ENCODE measurements at regions not wholly inside any gene's neighbourhood (a gene's known extent, or its start where the extent isn't known, plus 50 kb on each side); places are given as distances from the start of the nearest gene placed in this dataset.

GRCh38 chr4:147425019-147425418, 55.9 kb upstream of the EDNRA start:
- no peak for DNase-seq (ENCODE audit: low spot score)

DNA sequence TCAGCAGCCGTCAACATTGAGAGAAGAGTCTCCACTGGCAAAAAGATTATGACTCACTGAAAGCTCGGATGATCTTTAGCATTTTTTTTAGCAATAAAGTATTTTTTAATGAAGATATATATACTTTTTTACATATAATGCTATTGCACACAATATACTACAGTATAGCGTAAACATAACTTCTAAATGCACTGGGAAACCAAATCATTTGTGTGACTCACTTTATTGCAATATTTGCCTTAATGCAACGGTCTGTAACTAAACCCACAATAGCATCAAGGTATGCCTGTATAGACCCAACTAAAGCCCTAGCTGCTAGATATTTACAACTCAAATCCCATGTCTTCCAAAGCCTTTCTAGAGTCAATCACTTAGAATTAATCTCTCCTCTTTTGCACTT, 52.3 kb upstream of the EDNRA start:
- DNase-seq (ENCODE audit: low spot score): no peak

- DNase-seq (ENCODE audit: low spot score): no peak
Observed at GRCh38 chr4:147430111-147430510, 50.8 kb upstream of the EDNRA start.

All from NAMALWA (cell line).